MM.1S (cell line): ENCODE measurements at regions not wholly inside any gene's neighbourhood (a gene's known extent, or its start where the extent isn't known, plus 50 kb on each side); places are given as distances from the start of the nearest gene placed in this dataset.

ENCODE experiments used
- EZH2 ChIP-seq: fragments of 300-600 bp; sonication (generic); optimal IDR thresholded peaks from 2 replicates; pipeline ENCODE3; 2017; ENCODE audit warnings: low read depth, mild to moderate bottlenecking, antibody characterized with exemption, low read length, mixed read lengths
- EZH2phosphoT487 ChIP-seq: fragments of 300-600 bp; sonication (generic); IDR thresholded peaks from 2 replicates; pipeline ENCODE4 v1.6.1; 2018; ENCODE audit warnings: antibody characterized with exemption, low read length
- TF ChIP-seq, protein P1 (sequence below): fragments of 300-600 bp; sonication (generic); IDR thresholded peaks from 2 replicates; pipeline ENCODE4 v1.5.1; 2016; ENCODE audit warnings: antibody characterized with exemption, low read length, mixed read lengths

GRCh38 chr6:78322068-78322845 is 545.1 kb upstream of the IRAK1BP1 start:
- TF ChIP-seq, protein P1, sequence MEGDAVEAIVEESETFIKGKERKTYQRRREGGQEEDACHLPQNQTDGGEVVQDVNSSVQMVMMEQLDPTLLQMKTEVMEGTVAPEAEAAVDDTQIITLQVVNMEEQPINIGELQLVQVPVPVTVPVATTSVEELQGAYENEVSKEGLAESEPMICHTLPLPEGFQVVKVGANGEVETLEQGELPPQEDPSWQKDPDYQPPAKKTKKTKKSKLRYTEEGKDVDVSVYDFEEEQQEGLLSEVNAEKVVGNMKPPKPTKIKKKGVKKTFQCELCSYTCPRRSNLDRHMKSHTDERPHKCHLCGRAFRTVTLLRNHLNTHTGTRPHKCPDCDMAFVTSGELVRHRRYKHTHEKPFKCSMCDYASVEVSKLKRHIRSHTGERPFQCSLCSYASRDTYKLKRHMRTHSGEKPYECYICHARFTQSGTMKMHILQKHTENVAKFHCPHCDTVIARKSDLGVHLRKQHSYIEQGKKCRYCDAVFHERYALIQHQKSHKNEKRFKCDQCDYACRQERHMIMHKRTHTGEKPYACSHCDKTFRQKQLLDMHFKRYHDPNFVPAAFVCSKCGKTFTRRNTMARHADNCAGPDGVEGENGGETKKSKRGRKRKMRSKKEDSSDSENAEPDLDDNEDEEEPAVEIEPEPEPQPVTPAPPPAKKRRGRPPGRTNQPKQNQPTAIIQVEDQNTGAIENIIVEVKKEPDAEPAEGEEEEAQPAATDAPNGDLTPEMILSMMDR, result no peak
- TF ChIP-seq EZH2 (no peak), EZH2phosphoT487 (no peak)
